HG02852 (cell line): ENCODE measurements at regions not wholly inside any gene's neighbourhood (a gene's known extent, or its start where the extent isn't known, plus 50 kb on each side); places are given as distances from the start of the nearest gene placed in this dataset.

Experiments used
- ATAC-seq: cut with Tn5 transposase; IDR thresholded peaks from one replicate; pipeline ENCODE4 v1.9.1; 2021; ENCODE audit warnings: mild to moderate bottlenecking, moderate library complexity; ENCODE audit not compliant: unreplicated experiment

DNA sequence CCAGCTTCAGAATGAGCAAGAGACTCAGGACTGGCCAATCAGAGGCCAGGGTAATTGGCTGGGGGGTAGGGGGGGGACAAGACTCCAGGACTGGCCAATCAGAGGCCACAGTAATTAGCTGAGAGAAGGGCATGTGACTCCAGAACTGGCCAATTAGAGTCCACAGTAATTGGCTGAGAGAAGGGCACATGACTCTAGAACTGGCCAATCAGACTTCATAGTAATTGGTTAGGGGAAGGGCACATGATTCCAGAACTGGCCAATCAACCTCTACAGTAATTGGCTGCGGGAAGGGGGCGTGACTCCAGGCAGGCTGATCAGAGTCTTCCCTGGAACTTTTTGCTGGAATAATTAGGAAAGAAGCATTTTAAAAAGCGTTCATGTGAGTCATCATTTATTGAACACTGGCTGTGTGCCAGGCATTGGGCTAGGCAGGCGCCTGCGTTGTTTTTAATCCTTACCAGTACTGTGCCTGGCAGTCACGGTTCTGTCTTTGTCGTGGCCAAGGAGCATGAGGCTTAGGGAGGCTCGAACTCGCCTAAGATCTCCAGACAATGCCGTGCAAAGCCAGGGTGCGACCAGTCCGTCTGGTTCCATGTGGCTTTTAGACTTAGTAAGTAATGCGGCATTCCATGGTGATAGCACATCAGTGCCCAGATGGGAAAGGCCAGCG, 508.1 kb downstream of the TBC1D22A start:
- ATAC-seq = no peak

GRCh38 chr22:47269516-47270088, 507.2 kb downstream of the TBC1D22A start:
- no peak for ATAC-seq

DNA sequence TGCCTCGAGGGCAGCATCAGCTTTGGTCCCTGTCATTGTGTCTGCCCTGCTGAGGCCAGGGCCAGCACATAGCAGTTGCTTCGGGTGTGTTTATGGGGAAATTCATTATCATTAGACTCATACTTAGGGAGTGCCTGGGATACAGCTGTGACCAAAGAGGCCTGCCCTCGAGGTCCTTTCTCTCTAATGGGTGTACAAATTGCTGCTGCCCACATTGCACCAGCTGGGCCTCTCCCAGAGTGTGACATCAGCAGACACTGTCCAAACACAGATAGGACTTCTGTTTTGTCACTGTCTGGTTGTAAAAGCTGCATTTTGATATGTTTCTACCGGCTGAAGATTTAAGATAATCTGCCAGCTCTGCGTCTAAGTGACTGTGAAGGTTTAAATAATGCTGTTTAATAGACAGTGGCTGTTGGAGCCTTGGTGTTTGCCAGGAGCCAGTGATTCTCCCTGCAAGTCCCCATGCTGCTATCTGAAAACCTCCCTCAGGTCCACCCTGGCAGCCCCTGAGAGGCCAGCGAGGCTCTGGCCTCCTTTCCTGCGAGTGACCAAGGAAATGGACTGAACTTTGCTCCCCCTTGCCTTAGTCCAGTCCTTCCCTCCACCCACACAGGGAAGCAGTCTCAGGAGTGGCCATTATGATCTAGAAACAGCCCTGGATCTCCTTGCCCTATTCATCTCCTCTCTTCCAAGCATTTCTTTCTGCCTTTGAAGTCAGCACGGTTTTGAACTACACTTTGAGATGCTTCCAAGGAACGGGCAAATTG, 505.2 kb downstream of the TBC1D22A start:
- ATAC-seq = no peak

- no peak for ATAC-seq
Observed at GRCh38 chr22:47266329-47266728, 503.9 kb downstream of the TBC1D22A start.

DNA sequence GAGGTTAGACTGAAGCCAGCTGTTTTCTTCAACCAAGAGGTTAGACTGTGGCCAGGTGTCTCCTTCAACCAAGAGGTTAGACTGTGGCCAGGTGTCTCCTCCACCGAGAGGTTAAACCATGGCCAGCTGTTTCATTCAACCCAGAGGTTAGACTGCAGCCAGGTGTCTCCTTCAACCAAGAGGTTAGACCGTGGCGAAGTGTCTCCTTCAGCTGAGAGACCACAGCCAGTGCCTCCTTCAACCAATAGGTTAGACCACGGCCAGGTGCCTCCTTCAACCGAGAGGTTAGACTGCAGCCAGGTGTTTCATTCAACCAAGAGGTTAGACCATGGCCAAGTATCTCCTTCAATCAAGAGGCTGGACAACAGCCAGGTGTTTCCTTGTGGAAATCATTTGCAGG, 498.1 kb downstream of the TBC1D22A start:
- no peak for ATAC-seq

- ATAC-seq = no peak
Observed at GRCh38 chr22:47259990-47260389, 497.5 kb downstream of the TBC1D22A start.

- ATAC-seq = no peak
Observed at GRCh38 chr22:47259049-47259448, 496.6 kb downstream of the TBC1D22A start.

GRCh38 chr22:47257976-47258375, 495.5 kb downstream of the TBC1D22A start:
- no peak for ATAC-seq

- ATAC-seq = no peak
Observed at GRCh38 chr22:47257566-47257965, 495.1 kb downstream of the TBC1D22A start.

DNA sequence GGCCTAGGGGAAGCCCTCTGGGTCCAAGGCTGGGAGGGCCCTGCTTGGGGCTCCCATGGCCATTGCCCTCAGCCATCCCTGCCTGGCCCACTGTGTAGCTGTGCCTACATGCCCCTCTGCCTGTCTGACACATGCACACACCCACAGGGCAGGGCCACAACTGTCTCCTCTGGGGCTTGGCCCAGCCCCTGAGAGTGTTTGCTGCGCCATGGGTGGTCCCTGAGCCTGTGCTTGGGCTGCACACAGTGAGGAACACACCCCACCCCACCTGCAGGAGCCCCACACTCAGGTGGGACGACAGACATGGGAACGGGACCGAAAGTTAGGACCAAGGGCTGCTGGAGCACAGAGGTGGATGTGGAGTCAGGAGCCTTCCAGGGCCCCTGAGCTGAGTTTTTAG, 489.5 kb downstream of the TBC1D22A start:
- ATAC-seq = no peak

GRCh38 chr22:47250995-47251765, 488.7 kb downstream of the TBC1D22A start:
- no peak for ATAC-seq

GRCh38 chr22:47249370-47249928, 487.0 kb downstream of the TBC1D22A start:
- no peak for ATAC-seq

DNA sequence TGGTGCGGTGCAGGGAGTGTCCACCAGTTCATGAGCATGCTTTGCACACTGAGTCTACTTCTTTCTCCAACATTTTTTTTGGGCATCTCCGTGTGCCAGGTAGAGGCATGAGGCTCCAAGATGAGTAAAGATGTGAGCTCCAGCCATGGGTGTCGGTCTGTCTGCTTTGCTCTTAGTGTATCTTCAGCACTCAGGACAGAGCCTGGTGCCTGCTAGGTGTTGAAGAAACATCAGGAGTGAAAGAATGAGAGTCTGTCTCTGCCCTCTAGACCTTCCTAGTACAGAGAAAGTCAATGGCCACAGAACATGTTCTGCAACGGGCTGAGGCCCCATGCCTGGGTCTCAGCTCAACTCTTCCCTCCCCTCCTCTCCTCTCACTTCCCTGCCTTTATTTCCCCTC, 486.5 kb downstream of the TBC1D22A start:
- ATAC-seq = no peak

DNA sequence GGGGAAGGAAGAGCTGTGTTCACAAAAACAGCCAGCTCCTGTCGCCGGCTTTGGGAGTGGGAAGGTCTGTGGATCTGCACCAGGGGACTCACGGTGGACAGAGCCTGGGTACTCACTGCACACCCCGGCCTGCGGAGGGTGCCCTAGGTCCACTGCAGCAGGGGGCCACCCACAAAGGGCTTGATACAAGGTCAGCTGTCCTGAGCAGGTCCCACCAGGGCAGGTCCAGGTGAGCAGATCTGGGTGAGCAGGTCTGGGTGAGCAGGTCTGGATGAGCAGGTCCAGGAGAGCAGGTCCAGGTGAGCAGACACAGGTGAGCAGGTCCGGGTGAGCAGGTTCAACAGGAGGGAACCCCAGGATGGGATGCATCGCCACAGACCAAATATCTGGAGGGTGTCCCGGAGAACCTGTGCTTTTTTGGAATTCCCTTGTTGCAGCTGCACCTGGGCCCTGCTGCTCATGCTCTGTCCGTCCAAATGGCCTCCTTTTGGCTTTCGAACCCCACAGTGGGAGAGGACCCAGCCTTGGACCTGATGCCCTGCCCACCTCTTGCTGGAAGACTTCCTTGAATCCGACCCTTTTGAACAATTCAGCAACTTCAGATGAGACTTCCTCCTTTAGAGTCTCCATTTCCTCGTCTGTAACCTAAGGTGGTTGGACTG, 485.3 kb downstream of the TBC1D22A start:
- no peak for ATAC-seq

DNA sequence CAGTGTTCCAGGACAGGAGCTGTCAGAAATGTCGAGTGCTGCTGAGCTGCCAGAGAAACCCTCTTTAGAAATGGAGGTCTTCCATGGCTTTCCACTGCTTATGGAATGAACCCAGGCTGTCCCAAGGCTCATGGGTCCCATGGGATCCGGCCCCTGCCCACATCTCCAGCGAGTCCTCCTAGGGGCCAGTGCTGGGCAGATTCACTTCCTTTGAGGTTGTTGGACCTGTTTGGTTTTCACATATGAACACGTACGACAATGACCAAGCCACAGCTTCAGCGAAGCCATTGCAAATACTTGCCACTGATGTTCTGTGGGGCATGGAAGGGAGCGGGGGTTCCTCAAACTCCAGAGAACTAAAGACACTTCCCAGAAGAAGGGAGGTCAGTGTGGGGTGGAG, 483.3 kb downstream of the TBC1D22A start:
- no peak for ATAC-seq

GRCh38 chr22:47245286-47245685, 482.8 kb downstream of the TBC1D22A start:
- no peak for ATAC-seq

DNA sequence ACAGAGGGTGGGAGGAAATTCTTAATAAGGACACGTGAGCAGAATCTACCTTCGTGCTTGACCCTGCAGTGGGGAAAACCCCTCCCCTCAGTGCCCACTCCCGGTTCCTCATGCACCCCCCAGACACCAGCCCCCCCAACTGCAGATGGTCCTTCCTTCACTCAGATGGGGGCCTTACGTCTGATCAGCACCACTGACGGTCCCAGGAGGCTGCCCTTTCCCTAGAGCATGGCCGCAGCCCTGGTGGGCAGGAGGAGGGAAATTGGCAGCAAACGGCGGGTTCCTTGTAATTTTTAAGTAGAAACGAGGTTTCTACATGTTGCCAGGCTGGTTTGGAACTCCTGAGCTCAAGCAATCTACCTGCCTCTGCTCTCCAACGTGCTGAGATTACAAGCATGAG, 477.7 kb downstream of the TBC1D22A start:
- no peak for ATAC-seq

DNA sequence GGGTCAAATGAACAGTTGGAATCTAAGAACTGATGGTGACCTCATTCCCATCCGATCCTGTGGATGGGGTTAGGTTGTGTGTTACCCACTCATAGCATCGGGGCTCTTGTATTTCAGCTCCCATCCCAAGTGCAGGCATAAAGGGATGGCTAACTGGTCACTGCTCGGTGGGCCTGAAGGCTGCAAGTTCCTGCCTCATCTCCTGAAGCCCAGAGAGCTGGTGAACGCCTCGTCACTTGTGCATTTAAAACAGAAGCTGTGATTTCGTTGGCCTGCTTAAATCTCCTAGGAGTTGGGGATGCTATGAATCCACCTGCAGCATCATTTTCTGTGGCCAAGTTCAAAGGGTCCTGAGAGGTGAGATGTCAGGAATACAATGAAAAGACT, 477.0 kb downstream of the TBC1D22A start:
- no peak for ATAC-seq

DNA sequence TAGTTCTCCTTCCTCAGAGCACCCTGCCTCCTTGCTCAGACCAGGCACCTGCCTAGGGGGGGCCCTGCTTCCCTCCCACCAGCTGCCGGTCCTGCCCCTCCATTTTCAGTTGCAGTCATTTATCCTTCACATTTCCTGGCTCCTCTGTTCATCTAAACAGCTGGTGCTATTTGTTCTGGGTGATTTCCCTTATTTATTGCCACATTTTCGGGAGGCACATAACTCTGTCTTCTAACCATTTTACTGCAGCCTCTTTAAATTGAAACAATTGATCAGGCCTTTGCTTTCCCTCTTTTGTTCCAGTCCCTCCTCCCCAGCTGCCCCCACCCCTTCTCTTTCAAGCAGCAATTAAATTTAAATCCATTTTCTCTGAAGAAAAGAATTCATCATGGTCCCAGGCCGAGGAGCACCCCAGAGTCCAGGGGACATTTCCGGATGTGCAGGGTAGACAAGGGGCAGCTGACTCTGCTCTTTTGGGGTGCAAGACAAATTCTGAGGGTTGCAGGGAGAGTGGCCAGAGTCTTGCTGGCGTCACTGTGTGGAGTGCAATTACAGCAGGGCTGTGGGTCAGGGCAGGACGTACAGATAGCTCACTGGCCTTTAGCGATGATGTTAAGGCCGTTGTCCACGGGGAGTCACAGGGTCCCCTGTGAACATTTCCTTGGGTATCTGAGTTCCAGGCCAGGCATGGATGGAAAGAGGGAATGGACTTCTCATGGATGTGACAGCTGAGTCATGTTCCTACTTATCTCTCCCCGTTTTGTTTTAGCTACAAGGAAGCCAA, 476.4 kb downstream of the TBC1D22A start:
- ATAC-seq = no peak
